Hepatocyte (in vitro differentiated cells): ENCODE measurements at regions not wholly inside any gene's neighbourhood (a gene's known extent, or its start where the extent isn't known, plus 50 kb on each side); places are given as distances from the start of the nearest gene placed in this dataset.

Experiments
- CTCF ChIP-seq: fragments of 200-600 bp; sonication (generic); IDR thresholded peaks from 2 replicates; pipeline ENCODE4 v1.5.1; 2016; ENCODE audit warnings: antibody characterized with exemption, mild to moderate bottlenecking; ENCODE audit not compliant: poor library complexity
- EZH2 ChIP-seq: fragments of 200-600 bp; sonication (generic); IDR thresholded peaks from 2 replicates; pipeline ENCODE4 v1.6.1; 2016; ENCODE audit warnings: antibody characterized with exemption, mild to moderate bottlenecking, borderline replicate concordance
- EZH2phosphoT487 ChIP-seq: fragments of 200-600 bp; sonication (generic); IDR thresholded peaks from one replicate; pipeline ENCODE4 v1.6.1; 2018; ENCODE audit warnings: antibody characterized with exemption, mild to moderate bottlenecking, low read depth, moderate library complexity; ENCODE audit not compliant: unreplicated experiment, severe bottlenecking

- TF ChIP-seq CTCF (no peak), EZH2 (no peak), EZH2phosphoT487 (no peak)
Measured at GRCh38 chr2:239660390-239661230, 259.8 kb upstream of the HDAC4 start.
